ENCODE measurements at regions not wholly inside any gene's neighbourhood (a gene's known extent, or its start where the extent isn't known, plus 50 kb on each side); places are given as distances from the start of the nearest gene placed in this dataset.

DNA sequence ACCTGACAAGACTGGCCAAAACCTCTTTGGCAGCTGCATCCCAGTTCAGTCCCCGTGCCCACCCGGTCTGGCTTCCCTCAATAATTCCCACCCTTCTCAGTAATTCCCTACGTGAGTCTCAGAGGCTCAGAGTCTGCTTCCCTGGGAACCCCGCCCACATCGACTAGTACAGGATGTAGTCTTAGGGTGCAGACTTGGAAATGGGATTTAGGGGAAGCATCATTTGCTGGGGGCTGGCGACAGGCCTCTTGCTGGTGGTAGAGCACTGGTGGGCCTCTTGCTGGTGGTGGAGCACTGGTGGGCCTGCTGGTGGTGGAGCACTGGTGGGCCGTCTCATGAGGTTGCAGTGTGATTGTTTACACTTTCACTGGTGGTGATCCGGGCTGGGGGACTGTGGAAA is 199.5 kb upstream of the B3GAT1 start:
- in situ Hi-C loops (cut with MboI; ENCODE audit: low pct_unique_long_range_greater_than_20kb, low sequenced_read_pairs, unreplicated experiment), result no loop called here
- TF ChIP-seq, protein P1, sequence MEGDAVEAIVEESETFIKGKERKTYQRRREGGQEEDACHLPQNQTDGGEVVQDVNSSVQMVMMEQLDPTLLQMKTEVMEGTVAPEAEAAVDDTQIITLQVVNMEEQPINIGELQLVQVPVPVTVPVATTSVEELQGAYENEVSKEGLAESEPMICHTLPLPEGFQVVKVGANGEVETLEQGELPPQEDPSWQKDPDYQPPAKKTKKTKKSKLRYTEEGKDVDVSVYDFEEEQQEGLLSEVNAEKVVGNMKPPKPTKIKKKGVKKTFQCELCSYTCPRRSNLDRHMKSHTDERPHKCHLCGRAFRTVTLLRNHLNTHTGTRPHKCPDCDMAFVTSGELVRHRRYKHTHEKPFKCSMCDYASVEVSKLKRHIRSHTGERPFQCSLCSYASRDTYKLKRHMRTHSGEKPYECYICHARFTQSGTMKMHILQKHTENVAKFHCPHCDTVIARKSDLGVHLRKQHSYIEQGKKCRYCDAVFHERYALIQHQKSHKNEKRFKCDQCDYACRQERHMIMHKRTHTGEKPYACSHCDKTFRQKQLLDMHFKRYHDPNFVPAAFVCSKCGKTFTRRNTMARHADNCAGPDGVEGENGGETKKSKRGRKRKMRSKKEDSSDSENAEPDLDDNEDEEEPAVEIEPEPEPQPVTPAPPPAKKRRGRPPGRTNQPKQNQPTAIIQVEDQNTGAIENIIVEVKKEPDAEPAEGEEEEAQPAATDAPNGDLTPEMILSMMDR (IDR thresholded peaks at IDR 0.05; ENCODE audit: extremely low read depth, insufficient read depth, missing control alignments), result no peak
- DNase-seq (ENCODE audit: low spot score), result no peak

DNA sequence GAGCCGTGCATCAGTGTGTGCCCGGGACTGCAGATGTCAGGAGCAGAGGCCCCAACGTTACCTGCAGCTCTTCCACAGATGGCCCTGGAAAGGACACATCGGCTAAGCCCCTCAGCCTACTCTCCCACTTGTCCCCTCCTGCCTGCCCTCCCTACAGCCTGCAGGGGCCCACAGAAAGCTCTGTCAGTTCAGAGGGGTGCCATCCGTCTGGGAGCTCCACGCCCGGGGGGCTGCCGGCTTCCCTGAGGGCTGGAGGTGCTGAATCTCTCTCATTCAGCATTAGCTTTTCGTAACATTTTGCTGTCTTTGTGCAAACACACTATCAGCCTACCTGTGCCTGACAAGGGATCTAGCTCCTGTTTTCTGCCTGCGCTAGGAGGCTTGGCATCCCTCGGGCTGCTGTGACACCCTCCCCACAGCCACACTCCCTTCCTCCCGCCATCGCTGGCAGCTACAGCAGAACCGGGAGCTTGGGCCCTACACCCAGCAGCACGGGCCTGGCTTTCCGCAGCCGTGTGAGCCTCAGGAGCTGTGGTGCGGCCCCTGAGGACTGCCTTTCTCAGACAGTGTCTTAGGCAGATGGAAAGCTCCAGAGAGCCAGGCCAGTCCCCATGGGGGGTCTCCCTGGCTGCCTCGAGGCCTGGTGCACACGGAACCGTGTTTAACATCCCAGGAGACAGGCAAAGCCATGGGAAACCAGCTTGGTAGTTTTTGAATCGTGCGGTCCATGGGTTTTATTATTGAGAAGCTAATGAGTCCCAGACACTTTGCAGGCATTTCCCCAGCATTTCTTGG is 198.3 kb upstream of the B3GAT1 start:
- DNase-seq (ENCODE audit: low spot score), result no peak
- in situ Hi-C loops (cut with MboI; ENCODE audit: low pct_unique_long_range_greater_than_20kb, low sequenced_read_pairs, unreplicated experiment), result no loop called here
- TF ChIP-seq, protein P1 (IDR thresholded peaks at IDR 0.05; ENCODE audit: extremely low read depth, insufficient read depth, missing control alignments), result no peak

DNA sequence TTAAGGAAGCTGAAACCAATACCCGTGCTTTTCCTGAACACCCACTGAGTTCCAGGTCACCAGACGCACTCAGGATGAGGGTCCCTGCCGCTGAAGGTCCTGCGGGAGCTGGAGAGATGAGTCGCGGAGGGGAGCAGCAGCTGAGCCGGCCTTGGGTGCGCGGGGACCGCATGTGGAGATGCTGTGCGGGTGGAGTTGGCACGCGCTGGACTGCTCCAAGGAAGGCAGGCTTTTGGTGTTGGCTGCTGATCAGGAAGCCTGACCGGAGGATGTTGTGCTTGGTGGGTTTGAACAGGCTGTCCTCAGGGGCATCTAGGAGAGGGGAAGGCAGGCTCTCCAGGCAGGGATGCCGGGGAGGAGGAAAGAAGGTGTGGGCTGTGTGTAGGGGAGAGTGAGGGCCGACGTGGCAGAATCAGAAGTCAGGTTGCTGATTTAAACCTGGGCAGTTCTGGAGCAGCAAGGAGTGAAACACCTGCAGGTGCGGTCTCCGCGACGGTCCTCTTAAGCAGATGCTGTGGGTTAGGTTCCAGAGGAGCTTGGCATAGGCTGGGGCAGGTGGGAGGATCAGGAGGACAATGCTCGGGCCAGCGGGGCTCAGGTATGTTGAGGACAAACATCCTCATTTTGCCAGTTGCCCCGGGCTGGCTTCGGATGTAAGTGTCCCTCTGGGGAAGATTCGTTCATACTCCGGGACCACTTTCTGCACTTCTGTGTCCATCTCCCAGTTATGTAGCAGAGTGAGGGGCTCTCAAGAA is 197.5 kb upstream of the B3GAT1 start:
- no peak for DNase-seq (ENCODE audit: low spot score)
- in situ Hi-C loops (cut with MboI; ENCODE audit: low pct_unique_long_range_greater_than_20kb, low sequenced_read_pairs, unreplicated experiment), result no loop called here
- TF ChIP-seq, protein P1 (IDR thresholded peaks at IDR 0.05; ENCODE audit: extremely low read depth, insufficient read depth, missing control alignments), result no peak

DNA sequence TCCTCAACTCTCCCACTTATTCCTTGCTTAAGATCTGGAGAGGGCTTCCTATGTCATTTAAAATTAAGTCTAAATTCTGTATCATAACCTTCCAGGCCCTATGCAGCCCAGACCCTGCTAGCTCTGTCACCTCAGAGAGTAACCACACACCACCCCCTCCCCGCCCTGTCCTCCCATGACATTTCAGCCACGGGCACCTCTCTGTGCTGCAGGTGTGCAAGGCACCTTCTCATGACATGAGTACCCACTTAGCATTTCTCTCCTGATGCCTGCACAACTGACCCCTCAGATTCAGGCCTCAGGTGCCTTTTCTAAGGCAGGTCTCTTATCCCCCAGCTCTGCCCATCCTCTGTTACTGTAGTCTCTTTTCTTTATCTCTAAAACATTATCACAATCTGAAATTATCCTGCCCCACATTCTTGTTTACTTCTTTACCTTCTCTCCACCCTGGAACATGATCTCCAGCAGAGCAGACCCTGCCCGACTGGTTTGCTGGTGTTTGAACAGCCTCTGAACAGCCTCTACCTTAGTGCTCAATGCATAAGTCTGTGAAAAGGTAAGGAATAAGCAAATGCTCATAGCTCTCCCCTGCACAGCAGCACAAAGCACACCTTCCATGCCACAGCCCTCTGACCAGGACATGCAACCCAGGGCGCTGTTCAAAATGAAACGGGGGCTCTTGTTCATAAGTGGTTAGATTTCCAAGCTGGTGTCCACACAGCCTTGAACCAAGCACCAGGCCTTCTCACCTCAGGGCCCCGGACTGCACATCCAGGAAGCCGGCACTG is 196.1 kb upstream of the B3GAT1 start:
- TF ChIP-seq, protein P1 (IDR thresholded peaks at IDR 0.05; ENCODE audit: extremely low read depth, insufficient read depth, missing control alignments), result no peak
- DNase-seq (ENCODE audit: low spot score), result no peak
- in situ Hi-C loops (cut with MboI; ENCODE audit: low pct_unique_long_range_greater_than_20kb, low sequenced_read_pairs, unreplicated experiment), result no loop called here

DNA sequence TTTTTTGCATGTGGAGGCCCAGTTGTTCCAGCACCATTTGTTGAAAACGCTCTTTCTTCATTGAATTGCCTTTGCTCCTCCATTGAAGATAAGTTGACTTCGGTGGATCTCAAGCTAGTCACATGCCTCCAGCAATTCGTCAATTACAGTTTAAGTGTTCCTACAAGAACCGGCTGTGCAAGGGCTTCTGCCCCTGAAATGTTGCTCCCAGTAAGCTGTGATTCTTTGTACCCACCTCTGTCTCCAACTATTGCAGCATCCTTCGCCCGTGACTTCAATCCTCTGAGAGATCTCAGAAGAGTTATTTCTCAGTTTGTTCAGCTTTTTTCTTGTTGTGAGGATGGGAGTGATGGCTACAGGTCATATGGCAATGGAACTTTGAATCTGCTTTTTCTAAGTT is 194.2 kb upstream of the B3GAT1 start:
- DNase-seq (ENCODE audit: low spot score), result no peak
- TF ChIP-seq, protein P1 (IDR thresholded peaks at IDR 0.05; ENCODE audit: extremely low read depth, insufficient read depth, missing control alignments), result no peak
- in situ Hi-C loops (cut with MboI; ENCODE audit: low pct_unique_long_range_greater_than_20kb, low sequenced_read_pairs, unreplicated experiment), result no loop called here

DNA sequence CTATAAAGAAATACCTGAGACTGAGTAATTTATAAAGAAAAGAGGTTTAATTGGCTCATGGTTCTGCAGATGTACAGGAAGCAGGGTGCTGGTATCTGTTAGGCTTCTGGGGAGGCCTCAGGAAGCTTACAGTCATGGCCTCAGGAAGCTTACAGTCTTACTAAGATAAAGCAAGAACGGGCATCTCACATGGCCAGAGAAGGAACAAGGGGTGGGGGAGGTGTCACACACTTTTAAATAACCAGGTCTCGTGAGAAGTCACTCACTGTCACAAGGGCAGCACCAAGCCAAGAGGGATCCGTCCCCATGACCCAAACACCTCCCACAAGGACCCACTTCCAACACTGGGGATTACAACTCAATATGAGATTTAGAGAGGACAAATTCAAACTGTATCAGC is 192.8 kb upstream of the B3GAT1 start:
- in situ Hi-C loops (cut with MboI; ENCODE audit: low pct_unique_long_range_greater_than_20kb, low sequenced_read_pairs, unreplicated experiment), result no loop called here
- TF ChIP-seq, protein P1 (IDR thresholded peaks at IDR 0.05; ENCODE audit: extremely low read depth, insufficient read depth, missing control alignments), result no peak
- no peak for DNase-seq (ENCODE audit: low spot score)
